ENCODE measurements at regions not wholly inside any gene's neighbourhood (a gene's known extent, or its start where the extent isn't known, plus 50 kb on each side); places are given as distances from the start of the nearest gene placed in this dataset.
"Not testable (repeated sequence)": the region's sequence is repeated elsewhere in the genome, so short reads cannot be mapped to it uniquely, and the experiment has no call there.

GRCh38 chrX:122055979-122056715 is 1008.7 kb downstream of the GLUD2 start:
- DNase-seq (ENCODE audit: low spot score) = no peak

GRCh38 chrX:122076241-122076640 is 1028.8 kb downstream of the GLUD2 start:
- DNase-seq (ENCODE audit: low spot score) = no peak

GRCh38 chrX:122078079-122078478 is 1030.7 kb downstream of the GLUD2 start:
- DNase-seq (ENCODE audit: low spot score) = no peak

DNA sequence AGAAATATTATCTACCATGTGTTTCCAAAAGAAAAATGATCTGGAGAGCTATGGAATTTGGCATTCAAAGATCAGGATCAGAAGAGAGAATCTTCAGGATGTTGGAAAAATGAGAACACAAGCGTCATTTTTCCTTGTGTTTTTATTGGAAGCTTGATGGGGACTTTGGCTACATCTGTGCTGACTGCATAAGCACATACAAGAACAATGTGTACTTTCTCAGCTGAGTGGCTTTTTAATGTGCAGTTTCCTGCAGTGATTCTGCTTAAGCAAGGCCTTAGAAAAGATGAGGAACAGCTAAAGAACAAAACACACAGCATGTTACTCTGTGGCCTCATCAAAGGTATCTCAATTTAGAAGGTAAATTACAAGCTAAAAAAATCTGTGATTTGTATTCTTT is 1039.9 kb downstream of the GLUD2 start:
- DNase-seq (ENCODE audit: low spot score) = no peak

DNA sequence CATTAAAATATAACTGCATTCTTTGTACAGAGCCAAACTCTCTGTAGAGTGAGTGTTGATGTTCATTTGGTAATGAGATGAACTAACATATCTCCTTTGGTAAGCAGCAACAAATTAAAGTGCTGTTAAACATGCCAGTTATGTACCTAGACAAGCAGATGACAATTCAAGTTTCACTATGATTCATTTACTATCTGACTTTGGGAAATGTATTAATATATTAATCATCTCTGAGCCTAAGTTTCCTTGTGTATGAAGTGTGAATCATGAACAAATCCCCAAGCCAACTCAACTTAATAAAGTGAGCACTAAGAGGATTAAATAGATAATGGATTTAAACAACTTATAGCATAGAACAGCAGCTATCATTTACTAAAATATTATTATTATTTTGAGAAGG is 1044.2 kb downstream of the GLUD2 start:
- no peak for DNase-seq (ENCODE audit: low spot score)

DNA sequence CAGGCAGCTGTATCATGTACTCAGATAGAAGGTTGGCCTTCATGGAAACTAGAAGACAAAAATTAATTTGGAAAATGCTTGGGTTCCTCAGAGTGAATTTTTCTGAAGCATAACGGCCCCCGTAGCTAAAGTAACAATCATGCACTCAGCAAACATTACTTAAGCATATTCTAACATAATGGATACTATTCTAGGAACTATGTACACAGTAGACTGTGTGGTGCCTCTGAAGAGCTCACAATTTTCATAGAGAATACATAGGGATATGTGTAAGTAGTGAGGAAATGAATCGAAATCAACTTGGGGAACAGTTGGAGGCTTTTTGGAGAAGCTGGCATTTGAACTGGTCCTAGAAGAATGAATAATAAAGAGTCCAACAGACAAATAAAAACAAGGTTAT is 1045.0 kb downstream of the GLUD2 start:
- DNase-seq (ENCODE audit: low spot score) = no peak

DNA sequence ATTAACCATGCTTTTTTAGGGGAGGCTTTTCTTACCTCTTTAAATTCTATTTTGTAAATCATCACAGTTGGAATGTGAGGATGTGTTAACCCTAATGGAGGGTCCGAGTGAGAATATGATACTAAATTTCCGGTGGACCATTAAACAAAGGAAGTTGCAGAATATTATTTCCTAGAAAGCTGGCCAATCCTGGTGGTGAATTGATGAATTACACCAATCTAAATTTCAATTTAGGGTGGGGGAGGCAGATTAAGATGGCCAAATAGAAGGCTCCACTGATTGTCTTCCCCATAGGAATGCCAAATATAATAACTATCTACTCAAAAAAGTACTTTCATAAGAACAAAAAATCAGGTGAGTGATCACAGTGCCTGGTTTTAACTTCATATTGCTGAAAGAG is 1045.6 kb downstream of the GLUD2 start:
- no peak for DNase-seq (ENCODE audit: low spot score)

- DNase-seq (ENCODE audit: low spot score) = no peak
These were observed 1047.2 kb downstream of the GLUD2 start for GRCh38 chrX:122094611-122095010.

GRCh38 chrX:122113376-122113775 is 1066.0 kb downstream of the GLUD2 start:
- DNase-seq (ENCODE audit: low spot score) = no peak

- DNase-seq (ENCODE audit: low spot score) = no peak
These were observed 1066.5 kb downstream of the GLUD2 start for GRCh38 chrX:122113896-122114295.

DNA sequence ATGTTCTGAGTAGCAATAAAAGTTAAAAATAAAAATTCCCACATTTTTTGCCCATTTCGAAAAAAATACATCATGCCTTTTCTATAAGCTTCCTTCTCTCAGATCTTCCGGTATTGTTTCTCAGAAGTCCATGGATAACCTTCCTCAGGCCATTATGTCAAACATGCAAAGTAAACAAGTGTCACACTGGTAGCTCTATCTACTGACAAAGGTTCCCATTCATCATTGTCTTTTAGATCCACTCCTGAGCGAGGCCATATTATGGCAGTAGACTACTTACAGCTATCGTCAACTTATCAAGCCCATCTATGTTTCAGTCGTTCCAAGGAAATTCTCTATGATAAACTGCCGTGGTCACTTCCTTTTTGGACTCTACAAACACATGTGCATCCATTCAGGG is 1068.2 kb downstream of the GLUD2 start:
- DNase-seq (ENCODE audit: low spot score) = no peak

- no peak for DNase-seq (ENCODE audit: low spot score)
These were observed 1064.7 kb upstream of the GRIA3 start for GRCh38 chrX:122119361-122119760.

DNA sequence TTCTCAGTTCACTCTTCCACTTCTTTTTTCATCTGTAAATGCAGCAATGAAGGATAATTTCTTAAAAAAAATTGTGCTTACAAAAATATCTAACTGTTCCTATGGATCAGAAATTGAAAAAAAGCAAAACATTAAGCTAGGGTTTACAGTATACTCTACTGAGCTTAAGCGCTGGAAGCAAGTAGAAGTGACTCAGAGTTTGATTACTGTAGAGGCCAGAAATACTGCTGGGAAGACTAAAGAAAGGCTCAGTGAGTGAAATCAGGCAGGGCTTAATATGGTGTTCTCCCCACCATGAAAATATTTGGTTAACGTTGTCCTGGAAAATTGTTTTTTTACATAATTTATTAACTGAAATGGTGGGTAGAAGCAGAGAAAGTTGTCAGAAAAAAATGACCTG is 1061.8 kb upstream of the GRIA3 start:
- DNase-seq (ENCODE audit: low spot score) = no peak

DNA sequence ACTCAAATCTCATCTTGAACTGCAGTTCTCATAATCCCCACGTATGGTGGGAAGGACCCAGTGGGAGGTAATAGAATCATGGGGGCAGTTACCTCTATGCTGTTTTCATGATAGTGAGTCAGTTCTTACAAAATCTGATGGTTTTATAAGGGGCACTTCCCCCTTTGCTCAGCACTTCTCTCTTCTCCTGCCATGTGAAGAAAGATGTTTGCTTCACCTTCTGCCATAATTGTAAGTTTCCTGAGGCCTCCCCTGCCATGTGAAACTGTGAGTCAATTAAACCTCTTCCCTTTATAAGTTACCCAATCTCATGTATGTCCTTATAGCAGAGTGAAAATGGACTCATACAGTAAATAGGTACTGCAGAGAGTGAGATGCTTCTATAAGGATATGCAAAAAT is 1050.6 kb upstream of the GRIA3 start:
- DNase-seq (ENCODE audit: low spot score) = no peak

- no peak for DNase-seq (ENCODE audit: low spot score)
These were observed 1049.8 kb upstream of the GRIA3 start for GRCh38 chrX:122134291-122134690.

- DNase-seq (ENCODE audit: low spot score) = no peak
These were observed 1049.0 kb upstream of the GRIA3 start for GRCh38 chrX:122135070-122135469.

DNA sequence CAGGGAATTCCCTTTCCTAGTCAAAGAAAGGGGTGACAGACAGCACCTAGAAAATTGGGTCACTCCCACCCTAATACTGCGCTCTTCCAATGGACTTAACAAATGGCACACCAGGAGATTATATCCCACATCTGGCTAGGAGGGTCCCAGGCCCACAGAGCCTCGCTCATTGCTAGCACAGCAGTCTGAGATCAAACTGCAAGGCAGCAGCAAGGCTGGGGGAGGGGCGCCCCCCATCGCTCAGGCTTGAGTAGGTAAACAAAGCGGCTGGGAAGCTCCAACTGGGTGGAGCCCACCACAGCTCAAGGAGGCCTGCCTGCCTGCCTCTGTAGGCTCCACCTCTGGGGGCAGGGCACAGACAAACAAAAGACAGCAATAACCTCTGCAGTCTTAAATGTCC is 1043.9 kb upstream of the GRIA3 start:
- not testable (repeated sequence) for DNase-seq (ENCODE audit: low spot score)

GRCh38 chrX:122154019-122154418 is 1030.1 kb upstream of the GRIA3 start:
- DNase-seq (ENCODE audit: low spot score) = no peak

GRCh38 chrX:122168241-122168640 is 1015.8 kb upstream of the GRIA3 start:
- no peak for DNase-seq (ENCODE audit: low spot score)

- no peak for DNase-seq (ENCODE audit: low spot score)
These were observed 999.3 kb upstream of the GRIA3 start for GRCh38 chrX:122184791-122185190.

- no peak for DNase-seq (ENCODE audit: low spot score)
These were observed 996.9 kb upstream of the GRIA3 start for GRCh38 chrX:122187069-122187713.

DNA sequence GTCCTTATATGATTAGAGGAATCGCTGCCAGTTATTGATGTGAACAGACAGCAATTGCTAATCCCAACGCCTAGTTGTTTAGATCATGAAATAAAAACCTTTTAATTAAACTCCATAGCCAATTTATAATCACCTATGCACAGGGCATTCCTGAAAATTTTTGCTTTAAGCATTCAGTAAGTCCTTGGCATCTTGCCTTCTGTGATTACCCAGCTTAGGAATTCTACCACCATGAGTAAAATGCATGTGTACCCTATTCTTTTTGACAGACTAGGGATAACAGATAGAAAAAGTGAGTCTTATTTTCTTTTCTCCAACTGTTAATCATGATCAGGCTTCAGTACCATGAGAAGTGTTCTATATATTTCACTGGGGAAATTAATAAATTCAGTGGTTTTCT is 995.3 kb upstream of the GRIA3 start:
- no peak for DNase-seq (ENCODE audit: low spot score)

GRCh38 chrX:122196343-122196742 is 987.7 kb upstream of the GRIA3 start:
- no peak for DNase-seq (ENCODE audit: low spot score)

GRCh38 chrX:122203399-122203798 is 980.7 kb upstream of the GRIA3 start:
- no peak for DNase-seq (ENCODE audit: low spot score)

Data from kidney tubule cell (primary cell).